Pancreas (tissue), 10 donors: ENCODE measurements at regions not wholly inside any gene's neighbourhood (a gene's known extent, or its start where the extent isn't known, plus 50 kb on each side); places are given as distances from the start of the nearest gene placed in this dataset.
A peak's percentile ranks its signal among the peaks of the same experiment; 100 is the strongest.
"Not testable (repeated sequence)": the region's sequence is repeated elsewhere in the genome, so short reads cannot be mapped to it uniquely, and the experiment has no call there.

Experiments used
- ATAC-seq, 4 donors: fragments of 200-7000 bp; cut with Tn5 transposase; one replicate each; pipeline versions ENCODE4 v1.8.0 to v1.9.1; 2020; ENCODE audit warnings: mild to moderate bottlenecking in 4 of 4, moderate library complexity in 4 of 4
- DNase-seq, 6 donors: peaks; one replicate each; pipeline ENCODE4 v3.0.0-alpha.2; 2020
- FAIRE-seq: peaks from 2 replicates; lab custom pipeline; 2012; peaks lifted over from hg19 to GRCh38; lab: Jason Lieb, UNC
- H3K27ac ChIP-seq, 4 donors: fragments of 200-600 bp; sonication (generic); 1 replicate in 3 of 4; 2 replicates in 1 of 4; pipeline versions ENCODE4 v1.5.0 to v1.8.0; 2020
- H3K27me3 ChIP-seq, 4 donors: fragments of 200-600 bp; one replicate each; pipeline ENCODE4 v1.8.0; 2021
- H3K36me3 ChIP-seq, 3 donors: fragments of 200-600 bp; sonication (generic) in 1 of 3; one replicate each; pipeline versions ENCODE4 v1.5.0 to v1.8.0; 2020 to 2021
- H3K4me1 ChIP-seq, 3 donors: fragments of 200-600 bp; one replicate each; pipeline ENCODE4 v1.8.0; 2021
- H3K4me3 ChIP-seq, 4 donors: fragments of 200-600 bp; sonication (generic) in 2 of 4; one replicate each; pipeline versions ENCODE4 v1.5.0 to v1.8.0; 2020 to 2021
- H3K9me3 ChIP-seq, 4 donors: fragments of 200-600 bp; one replicate each; pipeline ENCODE4 v1.8.0; 2021
- WGBS, 2 donors: extraction: QIAGEN DNeasy Blood & Tissue Kit; methylation state at CpG; one replicate each; pipeline ENCODE4 v1.1.7; 2013; 5-methylcytosine and 5-hydroxymethylcytosine counted together
- intact Hi-C, 3 donors: fragments of 100-400 bp; cut with DNase I; formaldehyde crosslinking; loops; one replicate each; pipeline versions ENCODE4 v1.11.1 to v1.14.2; 2022
- TF ChIP-seq, protein P1 (sequence below), 4 donors: fragments of 200-600 bp; sonication (generic) in 3 of 4; IDR thresholded peaks; one replicate each; pipeline versions ENCODE4 v1.5.0 to v1.8.0; 2021; ENCODE audit warnings: antibody characterized with exemption in 4 of 4
- donor health status: healthy with polysubstance abuse.
- donor health status: DM: no; HTN: no; CAD: no; lungs with moderate emphysema.
- donor health status: DM: no; HTN: no; CAD: no.
- donor health status: control.
- donor health status: control.
- donor health status: Bipolar disorder and iron deficiency.
- donor health status: DM: yes; HTN: yes; CAD: no.
- donor health status: DM: no; HTN: no; CAD: no.
- donor health status: DM: no; HTN: no; CAD: no.
- donor health status: DM: yes; HTN: yes; CAD: no.

GRCh38 chr7:142478479-142479220 is 220.8 kb upstream of the PRSS58 start:
- ATAC-seq, result peak; percentile 76 to 86 (median 81)
- TF ChIP-seq, protein P1, sequence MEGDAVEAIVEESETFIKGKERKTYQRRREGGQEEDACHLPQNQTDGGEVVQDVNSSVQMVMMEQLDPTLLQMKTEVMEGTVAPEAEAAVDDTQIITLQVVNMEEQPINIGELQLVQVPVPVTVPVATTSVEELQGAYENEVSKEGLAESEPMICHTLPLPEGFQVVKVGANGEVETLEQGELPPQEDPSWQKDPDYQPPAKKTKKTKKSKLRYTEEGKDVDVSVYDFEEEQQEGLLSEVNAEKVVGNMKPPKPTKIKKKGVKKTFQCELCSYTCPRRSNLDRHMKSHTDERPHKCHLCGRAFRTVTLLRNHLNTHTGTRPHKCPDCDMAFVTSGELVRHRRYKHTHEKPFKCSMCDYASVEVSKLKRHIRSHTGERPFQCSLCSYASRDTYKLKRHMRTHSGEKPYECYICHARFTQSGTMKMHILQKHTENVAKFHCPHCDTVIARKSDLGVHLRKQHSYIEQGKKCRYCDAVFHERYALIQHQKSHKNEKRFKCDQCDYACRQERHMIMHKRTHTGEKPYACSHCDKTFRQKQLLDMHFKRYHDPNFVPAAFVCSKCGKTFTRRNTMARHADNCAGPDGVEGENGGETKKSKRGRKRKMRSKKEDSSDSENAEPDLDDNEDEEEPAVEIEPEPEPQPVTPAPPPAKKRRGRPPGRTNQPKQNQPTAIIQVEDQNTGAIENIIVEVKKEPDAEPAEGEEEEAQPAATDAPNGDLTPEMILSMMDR (IDR thresholded peaks at IDR 0.05), result peak; percentile 18 to 70 (median 38)
- H3K4me1 ChIP-seq, result no peaks in the 10 kb centered on the region
- no peak overlapping the region for H3K27ac ChIP-seq
- intact Hi-C loops, result no loop called here
- H3K36me3 ChIP-seq, result no peaks in the 10 kb centered on the region
- DNase-seq, result peak in 2 of 6 donors; percentile 22 to 34
- FAIRE-seq, result no peak
- H3K4me3 ChIP-seq, result no peak overlapping the region
- H3K9me3 ChIP-seq, result no peaks in the 10 kb centered on the region
- no peaks in the 10 kb centered on the region for H3K27me3 ChIP-seq
- WGBS, 2 donors, result 31 to 34% methylated on average over 9 of the region's 9 CpGs

DNA sequence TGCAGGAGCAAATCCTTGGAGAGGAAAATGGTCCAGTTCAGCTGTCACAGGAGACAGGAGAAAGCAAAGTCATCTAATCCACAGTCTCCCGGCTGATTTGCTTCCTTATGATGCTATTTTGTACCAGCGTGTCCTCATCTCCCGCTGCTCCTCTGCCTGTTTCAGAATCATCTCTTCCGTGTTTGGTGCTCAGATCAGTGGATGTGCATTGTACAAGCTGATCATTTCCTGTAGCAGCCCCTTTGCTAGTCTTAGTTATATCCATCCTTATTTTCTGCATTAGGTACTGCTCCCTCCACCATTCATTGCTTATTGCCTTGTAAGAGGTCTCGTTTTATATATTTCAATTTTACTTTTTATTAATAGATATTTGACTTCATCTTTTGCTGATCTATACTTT is 219.9 kb upstream of the PRSS58 start:
- H3K4me1 ChIP-seq, FAIRE-seq, DNase-seq, ATAC-seq, H3K36me3 ChIP-seq, intact Hi-C loops, H3K9me3 ChIP-seq, H3K27me3 ChIP-seq, H3K4me3 ChIP-seq, H3K27ac ChIP-seq: not testable (repeated sequence)
- 72 to 77% methylated on average over 4 to 5 of the region's 5 CpGs for WGBS, 2 donors

- FAIRE-seq (no peak), ATAC-seq (no peak), DNase-seq (no peak)
- Histone ChIP-seq H3K9me3 (no peaks in the 10 kb centered on the region), H3K27me3 (no peaks in the 10 kb centered on the region), H3K4me3 (no peak overlapping the region), H3K36me3 (no peaks in the 10 kb centered on the region), H3K27ac (no peak overlapping the region), H3K4me1 (no peaks in the 10 kb centered on the region)
- intact Hi-C loops, result no loop called here
- 82 to 89% methylated on average over 3 of the region's 3 CpGs for WGBS, 2 donors
- TF ChIP-seq, protein P1 (IDR thresholded peaks at IDR 0.05), result no peak
Measured at GRCh38 chr7:142477079-142477651, 219.3 kb upstream of the PRSS58 start.

GRCh38 chr7:142476077-142476476 is 218.2 kb upstream of the PRSS58 start:
- TF ChIP-seq, protein P1 (IDR thresholded peaks at IDR 0.05), result no peak
- intact Hi-C loops, result no loop called here
- no peaks in the 10 kb centered on the region for H3K27me3 ChIP-seq
- H3K9me3 ChIP-seq, result no peaks in the 10 kb centered on the region
- H3K36me3 ChIP-seq, result no peaks in the 10 kb centered on the region
- FAIRE-seq (no peak), DNase-seq (no peak), ATAC-seq (no peak)
- WGBS, 2 donors, result 85 to 91% methylated on average over 2 of the region's 2 CpGs
- H3K4me1 ChIP-seq, result no peaks in the 10 kb centered on the region
- H3K27ac ChIP-seq, result no peak overlapping the region
- no peak overlapping the region for H3K4me3 ChIP-seq

DNA sequence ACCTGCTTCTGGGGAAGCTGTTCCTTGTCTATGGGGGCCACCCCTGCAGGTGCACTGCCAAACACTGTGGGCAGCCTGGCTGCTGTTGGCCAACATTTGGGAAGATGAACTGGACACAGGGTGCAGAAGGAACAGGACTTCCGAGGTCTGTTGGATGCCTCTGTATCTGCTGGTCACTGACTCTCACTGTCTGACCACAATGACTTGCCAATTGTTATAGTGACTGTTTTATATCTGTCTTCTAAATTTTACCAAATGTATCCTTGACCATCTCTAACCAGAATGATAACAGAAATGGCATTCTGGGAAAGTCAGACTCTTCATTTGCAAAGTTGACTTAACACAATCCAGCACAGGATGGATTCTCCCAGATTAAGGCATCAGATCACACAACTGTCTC is 214.0 kb upstream of the PRSS58 start:
- intact Hi-C loops, result no loop called here
- ATAC-seq (no peak), DNase-seq (no peak), FAIRE-seq (no peak)
- Histone ChIP-seq H3K9me3 (no peaks in the 10 kb centered on the region), H3K27ac (no peak overlapping the region), H3K27me3 (no peaks in the 10 kb centered on the region), H3K36me3 (no peaks in the 10 kb centered on the region), H3K4me3 (no peak overlapping the region), H3K4me1 (no peaks in the 10 kb centered on the region)
- TF ChIP-seq, protein P1 (IDR thresholded peaks at IDR 0.05), result no peak
- WGBS, 2 donors, result 0 to 26% methylated on average over 1 of the region's 1 CpG
